ENCODE measurements at regions not wholly inside any gene's neighbourhood (a gene's known extent, or its start where the extent isn't known, plus 50 kb on each side); places are given as distances from the start of the nearest gene placed in this dataset.
A peak's percentile ranks its signal among the peaks of the same experiment; 100 is the strongest.

DNA sequence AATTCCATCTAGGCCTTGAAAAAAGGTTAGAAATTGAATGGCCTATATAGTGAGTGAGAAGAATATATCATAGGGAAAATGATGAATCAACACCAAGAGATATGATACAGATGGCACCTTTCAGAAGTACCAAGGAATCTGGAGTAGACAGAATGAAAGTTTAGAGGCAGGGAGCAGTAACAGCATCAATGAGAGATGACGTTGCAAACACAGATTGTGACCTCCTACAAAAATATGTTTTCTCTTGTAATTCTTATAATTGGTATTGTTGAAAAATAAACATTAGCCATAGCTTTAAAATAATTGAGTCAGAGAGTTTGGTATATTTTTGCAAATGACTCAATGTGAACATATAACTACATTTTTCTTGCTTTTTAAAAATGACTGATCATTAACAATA lies 1223.1 kb upstream of the GJE1 start:
- DNase-seq, result no peak

DNA sequence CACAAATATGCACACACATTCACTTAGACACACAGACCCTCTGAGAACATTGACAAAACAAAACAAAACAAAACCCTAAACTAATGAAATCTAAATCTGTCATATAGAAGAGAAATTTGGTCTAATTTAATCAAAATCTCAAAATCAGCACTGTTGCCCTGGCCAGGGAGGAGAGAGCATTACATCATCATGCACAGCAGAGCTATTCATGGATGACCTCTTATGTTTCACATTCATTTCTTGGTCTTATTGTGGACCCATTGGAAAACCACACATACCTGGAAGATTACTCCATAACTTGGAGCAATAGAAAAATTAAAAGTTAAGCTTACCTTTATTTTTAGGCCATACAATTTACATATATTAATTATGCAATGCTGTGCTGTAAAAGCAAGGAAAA lies 1223.6 kb upstream of the GJE1 start:
- DNase-seq, result no peak

- no peak for DNase-seq
Measured at GRCh38 chr6:140908505-140908904, 1224.2 kb upstream of the GJE1 start.

DNA sequence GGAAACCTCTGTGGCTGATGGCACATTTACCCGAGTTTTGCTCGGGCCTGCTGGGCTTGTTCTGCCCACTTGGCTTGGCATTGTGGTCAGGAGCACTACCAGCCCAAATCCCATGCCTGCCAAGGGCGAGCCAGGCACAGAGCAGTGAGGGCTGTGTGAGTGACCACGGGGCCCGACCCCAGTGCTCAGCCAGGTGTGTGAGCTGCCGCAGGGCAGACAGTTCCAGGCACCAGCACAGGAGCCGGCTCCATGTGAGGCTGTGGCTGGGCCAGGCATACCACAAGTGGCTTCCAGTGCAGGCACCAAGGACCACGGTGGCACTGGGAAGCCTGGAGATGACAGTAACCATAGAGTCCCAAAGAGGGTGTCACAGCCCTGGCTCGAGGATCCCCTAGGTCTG lies 1225.5 kb upstream of the GJE1 start:
- no peak for DNase-seq

- DNase-seq, result no peak
Measured at GRCh38 chr6:140905724-140906123, 1227.0 kb upstream of the GJE1 start.

DNA sequence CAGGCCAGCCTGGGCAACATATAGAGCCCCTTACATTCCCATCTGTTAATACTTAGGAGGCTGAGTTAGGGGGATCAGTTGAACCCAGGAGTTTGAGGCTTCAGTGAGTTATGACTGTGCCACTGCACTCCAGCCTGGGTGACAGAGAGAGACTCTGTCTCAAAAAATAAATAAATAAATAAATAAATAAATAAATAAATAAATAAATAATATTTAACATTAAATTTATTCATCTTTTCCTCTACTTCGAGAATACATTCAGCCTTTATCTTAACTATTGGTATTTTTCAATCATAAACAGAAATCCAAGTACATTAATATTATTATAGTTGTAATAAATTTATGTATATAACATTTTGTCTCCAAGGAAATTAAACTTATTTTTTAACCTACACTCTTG lies 1227.7 kb upstream of the GJE1 start:
- no peak for DNase-seq

DNA sequence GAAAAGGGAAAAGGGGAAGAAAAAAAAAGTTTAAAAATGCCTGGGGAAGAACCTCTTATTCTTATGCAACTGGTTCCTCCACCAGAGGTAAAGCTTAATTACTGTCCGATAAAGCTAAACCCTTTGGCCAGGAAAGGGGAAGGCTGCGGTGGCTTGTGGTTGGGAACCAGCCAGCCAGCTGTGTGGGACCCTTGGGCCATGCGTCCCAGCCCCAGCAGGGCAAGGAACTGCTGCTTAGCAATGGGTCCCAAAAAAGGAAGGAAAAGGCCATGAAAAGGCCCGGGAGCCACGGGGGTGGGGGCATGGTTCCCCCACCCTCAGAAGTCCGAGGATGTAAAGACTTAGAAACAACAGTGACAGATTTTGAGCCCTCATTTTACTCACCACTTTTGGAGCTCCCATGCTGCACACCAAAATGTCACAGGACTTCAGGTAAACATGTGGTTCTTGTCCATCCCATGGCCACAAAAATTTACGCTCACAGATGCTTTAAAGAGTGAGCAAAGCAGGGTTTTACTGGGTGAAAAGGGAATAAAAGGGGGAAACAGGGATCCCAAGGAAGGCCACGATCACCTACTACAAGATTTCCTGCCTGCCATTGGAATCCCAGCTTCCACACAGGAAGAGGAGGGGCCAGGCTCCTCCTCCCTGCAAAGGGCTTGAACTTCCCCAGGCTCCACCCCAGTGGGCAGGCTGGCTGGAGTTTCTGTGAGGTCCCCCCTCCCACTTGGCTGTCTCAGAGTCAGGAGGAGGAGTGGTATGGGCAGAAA lies 1234.7 kb upstream of the GJE1 start:
- DNase-seq, result no peak

GRCh38 chr6:140897349-140897748 lies 1235.4 kb upstream of the GJE1 start:
- DNase-seq, result no peak

- no peak for DNase-seq
Measured at GRCh38 chr6:140893432-140893831, 1239.3 kb upstream of the GJE1 start.

DNA sequence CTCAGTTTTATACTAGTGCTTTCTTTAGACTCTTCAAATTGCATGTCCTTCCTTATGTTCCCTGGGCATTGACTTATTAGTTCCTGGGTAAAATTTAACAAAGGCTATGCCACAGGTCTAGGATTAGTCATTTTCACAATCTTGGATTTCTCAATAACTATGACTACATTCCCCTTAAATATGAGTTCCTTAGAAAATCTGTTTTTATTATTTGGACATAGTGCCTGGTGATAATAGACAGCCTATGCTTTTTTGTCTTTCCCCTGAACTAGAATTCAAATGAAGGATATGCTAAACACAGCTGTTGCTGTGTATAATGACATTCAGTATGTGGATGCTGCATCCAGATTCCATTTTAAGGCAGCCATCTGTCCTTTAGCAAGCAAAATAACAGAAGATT lies 1252.8 kb upstream of the GJE1 start:
- peak; percentile 6 to 36 for DNase-seq

DNA sequence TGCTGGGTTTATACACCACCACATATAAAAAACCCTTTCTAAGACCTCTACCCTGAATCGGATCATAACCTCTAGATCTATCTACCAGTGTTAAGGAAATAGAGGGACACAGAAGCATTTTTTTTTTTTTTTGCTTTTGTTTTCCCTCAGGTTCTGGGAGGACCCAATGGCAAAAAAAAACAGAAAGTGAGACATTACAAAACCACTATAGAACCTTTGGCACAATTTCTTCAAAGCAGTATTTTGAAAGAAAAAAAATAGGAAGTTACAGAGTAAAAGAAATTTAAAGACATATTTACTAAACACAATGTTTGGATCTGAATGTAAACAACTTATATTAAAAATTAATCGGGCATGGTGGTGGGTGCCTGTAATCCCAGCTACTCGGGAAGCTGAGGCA lies 1258.7 kb upstream of the GJE1 start:
- DNase-seq, result no peak

GRCh38 chr6:140872885-140873284 lies 1259.8 kb upstream of the GJE1 start:
- DNase-seq, result no peak

- no peak for DNase-seq
Measured at GRCh38 chr6:140871911-140872310, 1260.8 kb upstream of the GJE1 start.

DNA sequence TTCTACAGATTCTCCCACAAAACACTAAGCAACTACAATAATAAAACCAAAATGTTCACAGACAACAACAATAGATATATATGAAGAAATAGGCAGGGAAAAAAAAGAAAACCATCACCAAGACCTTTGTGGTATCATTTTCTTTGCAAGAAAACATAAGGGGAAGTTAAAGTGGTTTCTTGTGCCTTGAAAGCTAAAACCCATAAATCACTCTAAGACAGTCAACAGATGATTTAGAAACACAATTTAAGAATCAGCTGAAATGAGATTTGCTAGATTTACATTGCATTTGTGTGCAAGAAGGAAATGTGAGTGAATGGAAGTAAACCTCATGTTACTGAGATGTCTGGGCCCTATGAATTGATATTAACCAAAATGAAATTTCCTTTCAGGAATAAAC lies 1265.4 kb upstream of the GJE1 start:
- no peak for DNase-seq

DNA sequence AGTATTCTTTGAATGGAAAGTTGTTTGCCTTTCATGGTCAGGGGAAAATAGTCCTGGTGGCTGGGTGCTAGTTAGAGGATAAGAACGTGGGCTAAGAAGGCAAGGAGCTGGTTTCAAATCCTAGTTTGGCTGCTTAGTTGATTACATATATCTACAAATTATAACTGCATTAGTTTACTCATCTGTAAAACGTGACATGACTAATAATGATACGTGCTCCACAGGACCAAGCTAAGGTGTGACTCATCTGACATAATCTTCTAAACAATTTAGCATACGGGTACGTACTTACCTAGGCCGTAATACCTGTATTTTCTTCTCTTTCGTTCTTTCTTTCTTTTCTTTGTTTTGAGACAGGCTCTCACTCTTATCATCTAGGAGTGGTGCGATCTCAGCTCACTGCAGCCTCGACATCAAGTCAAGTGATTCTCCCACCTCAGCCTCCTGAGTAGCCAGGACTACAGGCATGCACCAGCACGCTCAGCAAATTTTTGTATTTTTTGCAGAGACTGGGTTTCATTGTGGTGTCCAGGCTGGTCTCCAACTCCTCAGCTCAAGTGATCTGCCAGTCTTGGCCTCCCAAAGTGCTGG lies 1274.2 kb upstream of the GJE1 start:
- DNase-seq, result no peak

- DNase-seq, result peak; percentile 54 to 57
Measured at GRCh38 chr6:140857739-140858380, 1274.9 kb upstream of the GJE1 start.

DNA sequence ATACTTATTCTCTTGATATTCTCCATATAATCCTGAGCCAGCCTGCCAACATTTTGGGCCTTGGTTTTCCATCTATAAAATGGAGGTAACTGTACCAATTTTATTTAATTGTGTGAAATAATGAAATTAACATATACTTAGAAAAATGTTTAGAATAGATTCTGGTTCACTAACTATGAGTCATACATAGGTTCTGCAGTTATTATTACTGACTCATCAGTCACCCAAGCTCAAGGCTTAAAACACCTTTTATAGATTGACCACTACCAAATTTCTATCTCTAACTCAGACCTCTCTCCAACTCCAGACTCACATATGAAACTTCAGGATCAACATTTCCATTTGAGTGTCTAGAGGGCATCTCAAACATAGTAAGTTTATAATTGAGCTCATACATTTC lies 1277.2 kb upstream of the GJE1 start:
- no peak for DNase-seq

DNA sequence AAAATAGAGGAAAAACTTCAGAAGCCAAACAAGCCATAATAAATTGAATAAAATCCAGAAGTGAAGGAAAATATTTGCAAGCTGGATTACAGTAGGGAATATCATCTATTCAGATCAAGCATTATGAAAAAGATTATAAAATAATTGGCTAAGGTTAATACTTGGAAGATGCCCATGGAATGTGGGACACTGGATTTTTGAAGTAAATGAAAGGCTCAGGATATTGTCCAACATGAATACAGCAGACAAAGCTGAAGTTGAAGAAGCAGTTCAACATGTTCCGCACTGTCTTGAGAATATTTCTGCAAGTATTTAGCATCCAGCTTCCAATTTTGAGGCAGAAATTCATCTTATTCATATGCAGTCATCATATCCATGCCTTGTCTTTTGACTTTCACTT lies 1278.4 kb upstream of the GJE1 start:
- no peak for DNase-seq

GRCh38 chr6:140850438-140850837 lies 1282.3 kb upstream of the GJE1 start:
- no peak for DNase-seq

- DNase-seq, result peak; percentile 15 to 29
Measured at GRCh38 chr6:140849456-140849855, 1283.3 kb upstream of the GJE1 start.

- no peak for DNase-seq
Measured at GRCh38 chr6:140847262-140847645, 1285.5 kb upstream of the GJE1 start.

- no peak for DNase-seq
Measured at GRCh38 chr6:140846503-140847261, 1286.0 kb upstream of the GJE1 start.

GRCh38 chr6:140845701-140846100 lies 1287.0 kb upstream of the GJE1 start:
- DNase-seq, result no peak
